ENCODE measurements at regions not wholly inside any gene's neighbourhood (a gene's known extent, or its start where the extent isn't known, plus 50 kb on each side); places are given as distances from the start of the nearest gene placed in this dataset.
A peak's percentile ranks its signal among the peaks of the same experiment; 100 is the strongest.

GRCh38 chr2:59440491-59440890, 1113.0 kb downstream of the BCL11A start:
- no peak for TF ChIP-seq Cebpa-rat (IDR thresholded peaks at IDR 0.05)
- Histone ChIP-seq H3K27ac (no peak overlapping the region), H3K4me1 (no peaks in the 10 kb centered on the region), H3K9me3 (no peaks in the 10 kb centered on the region), H4K20me1 (no peaks in the 10 kb centered on the region), H3K4me3 (no peak overlapping the region), H3K27me3 (no peaks in the 10 kb centered on the region), H3K9ac (no peak overlapping the region), H3K4me2 (no peak overlapping the region), H3K36me3 (no peaks in the 10 kb centered on the region)

- Histone ChIP-seq H3K9me3 (peaks cover 22% of the 10 kb centered on the region), H3K9ac (no peak overlapping the region), H4K20me1 (no peaks in the 10 kb centered on the region), H3K27me3 (no peaks in the 10 kb centered on the region), H3K36me3 (no peaks in the 10 kb centered on the region), H3K4me3 (no peak overlapping the region), H3K4me2 (no peak overlapping the region), H3K27ac (no peak overlapping the region), H3K4me1 (no peaks in the 10 kb centered on the region)
- TF ChIP-seq Cebpa-rat (IDR thresholded peaks at IDR 0.05) = no peak
Measured at GRCh38 chr2:59435635-59436034, 1117.8 kb downstream of the BCL11A start.

DNA sequence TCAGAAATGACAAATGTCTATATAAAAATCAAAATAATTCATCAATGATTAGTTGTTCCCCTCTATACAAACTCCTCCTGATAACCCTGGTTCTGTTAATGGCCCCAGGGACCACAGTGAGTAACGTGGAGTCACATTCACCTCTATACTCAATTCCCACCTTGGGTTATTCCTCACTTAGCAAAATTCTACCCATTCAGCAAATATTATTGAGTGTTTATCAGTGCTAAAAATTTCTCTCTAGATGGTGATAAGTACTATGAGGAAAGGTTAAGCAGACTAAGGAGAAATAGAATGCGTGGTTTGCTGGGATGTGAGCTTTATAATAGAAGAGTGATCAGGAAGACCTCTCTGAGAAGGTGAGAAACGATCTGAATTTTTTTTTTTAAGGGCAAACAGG, 1124.5 kb downstream of the BCL11A start:
- H3K4me1 ChIP-seq = no peaks in the 10 kb centered on the region
- no peak for TF ChIP-seq Cebpa-rat (IDR thresholded peaks at IDR 0.05)
- no peak overlapping the region for H3K4me2 ChIP-seq
- no peak overlapping the region for H3K9ac ChIP-seq
- H3K36me3 ChIP-seq = no peaks in the 10 kb centered on the region
- H3K9me3 ChIP-seq = peaks cover 21% of the 10 kb centered on the region
- H4K20me1 ChIP-seq = no peaks in the 10 kb centered on the region
- H3K27ac ChIP-seq = no peak overlapping the region
- H3K4me3 ChIP-seq = no peak overlapping the region
- H3K27me3 ChIP-seq = no peaks in the 10 kb centered on the region

DNA sequence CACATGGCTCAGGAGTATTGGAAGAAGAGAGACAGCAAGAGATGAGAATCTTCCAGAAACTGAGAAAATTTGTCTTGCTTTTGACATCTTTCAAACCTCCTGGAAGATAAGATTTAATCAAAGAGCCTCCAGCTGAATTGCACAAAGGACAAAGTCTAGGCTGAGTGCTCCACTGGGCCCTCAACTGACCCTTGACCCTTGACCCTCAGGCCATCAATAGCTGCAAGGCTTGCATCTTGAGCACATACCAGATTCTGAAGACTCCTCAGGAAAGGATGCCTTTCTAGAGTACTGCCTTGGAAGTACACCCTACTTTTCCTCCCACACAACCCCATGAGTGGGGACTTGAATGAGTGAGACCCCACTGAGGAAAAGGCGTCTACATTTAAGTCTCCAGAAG, 1125.5 kb downstream of the BCL11A start:
- no peaks in the 10 kb centered on the region for H4K20me1 ChIP-seq
- H3K4me3 ChIP-seq = no peak overlapping the region
- H3K4me1 ChIP-seq = no peaks in the 10 kb centered on the region
- H3K4me2 ChIP-seq = no peak overlapping the region
- no peaks in the 10 kb centered on the region for H3K27me3 ChIP-seq
- no peaks in the 10 kb centered on the region for H3K36me3 ChIP-seq
- no peak overlapping the region for H3K27ac ChIP-seq
- TF ChIP-seq Cebpa-rat (IDR thresholded peaks at IDR 0.05) = no peak
- H3K9me3 ChIP-seq = peaks cover 12% of the 10 kb centered on the region
- no peak overlapping the region for H3K9ac ChIP-seq

GRCh38 chr2:59425247-59425646, 1128.2 kb downstream of the BCL11A start:
- H3K27me3 ChIP-seq = no peaks in the 10 kb centered on the region
- H4K20me1 ChIP-seq = no peaks in the 10 kb centered on the region
- H3K9ac ChIP-seq = no peak overlapping the region
- no peaks in the 10 kb centered on the region for H3K36me3 ChIP-seq
- H3K4me1 ChIP-seq = no peaks in the 10 kb centered on the region
- H3K4me2 ChIP-seq = no peak overlapping the region
- no peak overlapping the region for H3K4me3 ChIP-seq
- no peak for TF ChIP-seq Cebpa-rat (IDR thresholded peaks at IDR 0.05)
- H3K27ac ChIP-seq = no peak overlapping the region
- no peaks in the 10 kb centered on the region for H3K9me3 ChIP-seq

GRCh38 chr2:59413751-59414570, 1139.5 kb downstream of the BCL11A start:
- H3K27me3 ChIP-seq = no peaks in the 10 kb centered on the region
- no peaks in the 10 kb centered on the region; the same call in 1 of the 2 replicates for H3K36me3 ChIP-seq
- H3K9ac ChIP-seq = peak overlapping the region; percentile 68; the same call in 1 of the 2 replicates
- peaks cover 66% of the 10 kb centered on the region for H3K9me3 ChIP-seq
- H3K4me1 ChIP-seq = peaks cover 34% of the 10 kb centered on the region
- peak overlapping the region; percentile 81 for H3K27ac ChIP-seq
- no peak; the same call in 1 of the 2 replicates for TF ChIP-seq Cebpa-rat (IDR thresholded peaks at IDR 0.05)
- H3K4me3 ChIP-seq = peak overlapping the region; percentile 46
- H4K20me1 ChIP-seq = no peaks in the 10 kb centered on the region
- peak overlapping the region; percentile 84 for H3K4me2 ChIP-seq

DNA sequence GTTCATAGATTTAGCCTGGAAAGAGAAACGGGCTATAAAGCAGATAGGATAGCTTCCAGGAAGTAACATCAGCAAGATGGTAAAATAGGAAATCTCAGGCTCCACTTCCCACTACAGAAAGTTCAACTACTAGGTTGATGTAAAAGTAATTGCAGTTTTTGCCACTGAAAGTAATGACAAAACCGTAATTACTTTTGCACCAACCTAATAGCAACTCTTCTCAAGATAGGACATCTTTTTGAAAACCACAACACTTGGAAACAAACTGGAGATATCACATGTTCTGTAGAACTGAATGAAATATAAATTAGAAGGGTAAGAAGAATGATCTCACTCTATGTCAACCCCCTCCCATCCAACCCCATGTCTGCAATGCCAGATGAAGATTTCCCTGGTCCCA, 1154.3 kb downstream of the BCL11A start:
- H3K4me2 ChIP-seq = no peak overlapping the region
- no peak overlapping the region for H3K27ac ChIP-seq
- no peaks in the 10 kb centered on the region for H3K36me3 ChIP-seq
- TF ChIP-seq Cebpa-rat (IDR thresholded peaks at IDR 0.05) = no peak
- H3K9me3 ChIP-seq = peaks cover 23% of the 10 kb centered on the region
- H3K4me3 ChIP-seq = no peak overlapping the region
- no peaks in the 10 kb centered on the region for H3K27me3 ChIP-seq
- peaks cover 5% of the 10 kb centered on the region for H3K4me1 ChIP-seq
- no peaks in the 10 kb centered on the region for H4K20me1 ChIP-seq
- no peak overlapping the region for H3K9ac ChIP-seq

- Histone ChIP-seq H3K9me3 (peaks cover 13% of the 10 kb centered on the region), H3K4me1 (peaks cover 5% of the 10 kb centered on the region)
- no peak for TF ChIP-seq Cebpa-rat (IDR thresholded peaks at IDR 0.05)
Measured at GRCh38 chr2:59398081-59398480, 1155.4 kb downstream of the BCL11A start.

DNA sequence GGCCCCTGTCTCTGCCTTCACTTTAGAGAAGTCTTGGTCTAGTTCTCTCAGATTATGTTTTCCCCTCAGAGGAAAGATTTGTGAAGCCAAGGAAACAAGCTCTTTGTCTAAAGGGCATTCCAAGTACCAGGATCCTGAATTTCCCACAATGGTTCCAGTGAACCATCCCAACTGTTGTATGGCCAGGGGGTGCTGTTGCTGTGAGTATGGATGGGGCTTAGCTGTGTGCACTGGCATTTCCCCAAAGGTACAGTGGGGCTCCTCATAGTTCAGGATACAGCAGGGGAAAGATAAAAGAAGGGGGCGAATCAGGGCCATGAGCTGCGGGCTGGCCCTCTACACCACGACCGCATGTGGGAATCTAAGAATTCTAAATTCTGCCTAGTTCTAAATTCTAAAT, 1154.0 kb upstream of the FANCL start:
- no peak for TF ChIP-seq Cebpa-rat (IDR thresholded peaks at IDR 0.05)
- peaks cover 10% of the 10 kb centered on the region for H3K9me3 ChIP-seq
- no peak overlapping the region for H3K9ac ChIP-seq
- no peak overlapping the region for H3K4me3 ChIP-seq
- H3K36me3 ChIP-seq = no peaks in the 10 kb centered on the region
- H3K4me1 ChIP-seq = peaks cover 5% of the 10 kb centered on the region
- no peak overlapping the region for H3K27ac ChIP-seq
- H3K27me3 ChIP-seq = no peaks in the 10 kb centered on the region
- H3K4me2 ChIP-seq = no peak overlapping the region
- no peaks in the 10 kb centered on the region for H4K20me1 ChIP-seq

More at GRCh38 chr2:59398081-59398480, 1155.4 kb downstream of the BCL11A start:
- Histone ChIP-seq H3K4me2 (0 out of 2 replicates have a peak overlapping the region, but pooled peaks have one; percentile 22), H3K36me3 (no peaks in the 10 kb centered on the region), H3K27ac (no peak overlapping the region), H4K20me1 (no peaks in the 10 kb centered on the region), H3K9ac (no peak overlapping the region), H3K27me3 (no peaks in the 10 kb centered on the region), H3K4me3 (no peak overlapping the region)

DNA sequence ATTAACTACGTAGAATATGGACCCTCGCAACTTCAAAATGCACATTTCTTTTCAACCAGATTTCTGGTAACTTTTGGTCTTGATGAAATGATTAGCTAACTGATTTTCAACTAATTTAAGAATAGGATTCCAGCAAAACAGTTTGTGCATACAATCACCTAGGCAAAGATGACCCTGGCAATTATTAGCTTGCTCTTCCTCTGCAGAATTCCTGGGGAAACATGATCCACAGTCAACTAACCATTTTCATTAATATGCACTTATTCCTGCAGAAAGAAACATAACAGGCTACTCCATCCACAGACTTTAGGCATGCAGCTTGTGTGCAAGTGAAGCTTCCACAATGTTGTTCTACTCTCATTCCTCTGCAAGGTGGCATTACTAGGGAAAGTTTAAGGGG, 1150.8 kb upstream of the FANCL start:
- Histone ChIP-seq H4K20me1 (no peaks in the 10 kb centered on the region), H3K4me1 (no peaks in the 10 kb centered on the region), H3K27ac (no peak overlapping the region), H3K4me3 (no peak overlapping the region), H3K9me3 (peaks cover 10% of the 10 kb centered on the region), H3K9ac (no peak overlapping the region), H3K36me3 (no peaks in the 10 kb centered on the region), H3K4me2 (no peak overlapping the region), H3K27me3 (no peaks in the 10 kb centered on the region)
- TF ChIP-seq Cebpa-rat (IDR thresholded peaks at IDR 0.05) = no peak
